GM18517 (cell line): ENCODE measurements at regions not wholly inside any gene's neighbourhood (a gene's known extent, or its start where the extent isn't known, plus 50 kb on each side); places are given as distances from the start of the nearest gene placed in this dataset.
"Not testable (repeated sequence)": the region's sequence is repeated elsewhere in the genome, so short reads cannot be mapped to it uniquely, and the experiment has no call there.

Experiments
- ATAC-seq: cut with Tn5 transposase; IDR thresholded peaks from one replicate; pipeline ENCODE4 v1.9.1; 2021; ENCODE audit warnings: mild to moderate bottlenecking, moderate library complexity; ENCODE audit not compliant: unreplicated experiment

DNA sequence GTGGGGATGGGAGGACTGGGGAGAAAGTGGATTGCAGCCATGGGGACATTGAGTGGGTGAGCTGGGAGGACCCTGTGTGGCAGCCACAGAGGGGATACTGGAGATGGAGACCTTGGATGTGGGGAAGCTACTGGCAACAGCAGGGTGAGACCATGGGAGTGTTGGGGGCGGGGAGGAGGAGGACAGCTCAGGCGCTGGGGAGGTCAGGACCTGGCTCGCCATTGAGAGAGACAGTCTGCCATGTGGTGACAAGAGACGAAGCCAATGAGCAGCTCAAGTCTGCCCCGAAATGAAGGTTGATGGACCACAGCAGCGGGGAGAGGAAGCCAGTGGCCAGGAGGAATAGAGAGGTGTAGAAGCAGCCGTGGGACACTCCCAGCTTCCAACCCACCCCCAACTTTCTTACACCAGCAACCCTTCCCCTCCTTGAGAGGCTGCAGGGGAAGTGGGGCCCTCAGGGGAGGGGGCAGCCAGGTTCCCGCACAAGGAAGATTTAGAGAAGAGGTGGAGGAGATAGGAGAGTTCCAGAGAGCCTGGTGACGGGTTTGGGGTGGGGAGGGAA lies 118.1 kb downstream of the ASB7 start:
- ATAC-seq, result no peak

DNA sequence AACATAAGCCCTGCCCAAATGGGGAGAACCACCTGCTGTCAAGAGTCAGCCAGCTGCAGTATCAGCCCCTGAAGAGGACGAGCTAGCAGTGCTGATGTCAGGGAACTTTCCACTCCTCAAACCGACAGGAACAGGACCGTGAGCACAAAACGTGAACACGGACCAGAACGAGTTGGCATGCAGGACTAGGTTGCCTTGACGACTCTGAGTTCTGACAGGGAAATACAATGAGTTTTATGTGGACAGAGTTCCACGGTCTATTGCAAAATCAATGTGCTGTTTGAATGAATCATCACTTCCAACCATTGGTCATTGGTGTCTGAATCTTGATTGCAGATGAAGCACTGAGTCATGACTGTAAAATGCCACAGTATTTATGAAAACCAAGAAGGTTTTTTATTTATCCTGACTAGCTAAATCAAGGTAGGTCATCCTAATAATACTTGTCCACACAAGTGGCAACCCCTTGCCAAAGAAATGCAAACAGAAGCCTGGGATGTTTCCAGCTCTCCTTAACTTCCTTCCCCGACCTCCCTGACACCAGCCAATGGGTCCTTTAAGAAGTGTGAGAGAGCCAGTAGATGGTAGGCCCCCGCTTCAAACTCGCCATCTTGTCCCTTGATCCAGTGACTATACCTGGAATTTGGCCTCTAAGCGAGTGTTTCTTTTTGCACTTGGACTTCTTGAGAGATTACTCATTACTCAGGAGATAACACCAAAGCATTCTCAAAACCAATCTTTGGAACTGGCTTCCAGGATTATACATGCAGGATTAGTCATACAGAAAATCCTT lies 119.6 kb downstream of the ASB7 start:
- ATAC-seq, result no peak

DNA sequence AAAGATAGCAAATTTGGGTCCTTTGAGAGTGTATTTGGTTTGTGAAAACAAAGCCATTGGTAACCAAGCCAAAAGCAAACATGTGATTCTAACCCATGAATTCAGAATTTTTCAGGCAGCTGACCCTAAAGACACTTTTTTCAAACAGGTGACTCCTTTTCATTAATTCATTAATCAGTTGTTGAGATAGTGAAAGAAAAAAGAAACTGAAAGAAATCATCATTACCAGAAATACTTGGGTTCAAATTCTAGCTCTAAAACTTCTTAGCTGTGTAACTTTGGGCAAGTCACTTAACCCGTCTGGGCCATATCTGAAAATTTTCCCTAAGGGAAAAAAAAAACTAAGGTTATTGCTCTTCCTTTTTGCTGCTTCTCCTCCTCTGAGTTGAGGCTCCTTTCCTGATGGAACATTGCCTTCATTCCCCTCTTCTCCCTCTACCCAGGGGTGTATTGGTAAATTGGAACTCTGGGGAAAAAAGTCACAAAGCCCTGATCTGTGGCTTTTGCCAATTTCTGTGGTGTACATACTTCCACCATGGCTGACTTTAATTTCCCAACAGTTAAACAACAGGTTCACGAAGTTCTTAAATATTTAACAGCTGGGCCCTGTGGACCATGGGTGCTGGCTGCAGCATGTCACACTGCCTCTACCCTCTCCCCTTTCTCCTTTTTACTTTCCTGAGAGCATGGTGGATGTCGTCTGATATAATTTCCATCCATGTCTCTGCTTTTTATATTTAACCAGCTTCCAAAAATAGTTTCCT lies 120.3 kb downstream of the ASB7 start:
- ATAC-seq, result no peak

DNA sequence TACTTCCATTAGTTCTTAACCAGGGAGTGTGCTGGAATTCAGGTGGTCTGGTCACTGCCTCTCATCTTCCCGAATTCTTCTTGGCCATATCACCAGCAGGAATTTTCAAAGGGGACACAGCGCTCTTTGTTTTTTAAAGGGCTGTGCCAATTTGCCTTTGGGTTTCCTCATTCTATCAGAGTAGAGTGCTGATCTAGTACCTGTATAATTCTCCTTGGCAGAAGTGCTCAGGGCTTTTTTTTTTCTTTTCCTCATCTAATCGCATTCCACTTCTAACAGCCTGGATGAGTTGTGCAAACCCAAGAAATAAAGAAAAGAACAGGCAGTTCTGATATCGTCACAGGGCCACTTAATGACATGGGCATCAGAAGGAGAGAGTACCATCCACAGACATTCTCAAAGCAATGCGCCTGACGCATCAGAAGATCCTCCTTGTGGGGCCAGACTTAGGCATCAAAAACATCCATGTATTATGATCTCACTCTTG lies 121.0 kb downstream of the ASB7 start:
- ATAC-seq, result no peak

DNA sequence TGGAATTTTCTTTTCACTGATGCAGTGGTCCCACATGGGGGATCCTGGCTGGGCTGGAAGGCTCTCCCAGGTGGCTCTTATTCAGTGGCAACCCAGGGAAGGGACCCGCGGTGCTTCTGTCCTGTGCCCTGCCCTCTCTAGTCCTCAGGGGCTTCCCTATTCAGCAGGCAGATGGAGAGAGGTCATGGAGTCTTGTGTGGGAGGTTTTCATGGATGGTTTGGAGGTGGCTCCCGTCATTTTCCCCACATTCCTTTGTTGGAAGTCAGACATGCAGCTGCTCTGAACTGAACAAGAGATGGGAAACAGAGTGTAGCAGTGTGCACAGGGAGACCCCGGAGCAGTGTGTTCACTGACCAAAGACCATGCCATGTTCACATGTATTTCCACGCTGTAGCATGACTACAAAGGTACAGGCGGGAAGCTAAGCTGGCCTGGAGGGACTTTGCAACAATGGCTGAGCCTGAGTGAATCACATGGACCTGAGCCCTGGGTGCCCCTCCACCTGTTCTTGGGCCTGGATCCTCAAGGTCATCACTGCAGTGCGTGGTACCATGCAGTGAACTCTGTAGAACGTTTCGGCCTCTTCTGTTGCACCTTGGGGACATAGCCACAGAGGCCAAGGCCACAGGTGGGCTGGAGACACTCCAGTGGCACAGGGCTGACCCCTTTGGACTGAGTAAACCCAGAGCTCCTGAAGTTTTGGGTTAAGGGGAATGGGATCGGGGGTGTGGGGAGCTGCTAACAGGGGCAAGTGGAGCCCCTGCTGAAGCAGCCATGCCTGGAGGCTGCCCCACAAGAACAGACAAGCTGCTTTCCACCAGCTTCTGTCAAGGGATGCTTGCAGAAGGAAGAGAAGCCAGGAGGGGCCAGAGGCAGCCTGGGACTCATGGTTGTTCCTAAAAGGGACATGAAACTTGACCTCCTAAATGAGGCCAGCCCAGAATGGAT lies 123.0 kb downstream of the ASB7 start:
- ATAC-seq, result no peak

DNA sequence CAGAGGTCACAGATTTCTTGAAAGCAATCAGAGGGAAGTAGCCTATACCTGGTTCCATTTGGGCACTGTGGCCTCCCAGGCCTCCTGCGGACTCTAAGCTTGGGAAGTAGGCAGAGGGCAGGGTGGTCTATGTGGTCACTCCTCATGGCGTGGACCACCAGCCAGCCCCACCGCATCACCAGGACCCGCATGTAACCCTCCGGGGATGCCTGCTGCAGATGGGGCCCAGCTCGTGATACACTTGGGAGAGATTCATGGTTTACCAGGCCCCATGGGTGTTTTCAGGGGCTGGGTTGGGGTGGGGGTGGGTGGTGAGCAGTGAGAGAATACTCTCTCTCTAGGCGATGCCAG lies 123.7 kb downstream of the ASB7 start:
- no peak for ATAC-seq

DNA sequence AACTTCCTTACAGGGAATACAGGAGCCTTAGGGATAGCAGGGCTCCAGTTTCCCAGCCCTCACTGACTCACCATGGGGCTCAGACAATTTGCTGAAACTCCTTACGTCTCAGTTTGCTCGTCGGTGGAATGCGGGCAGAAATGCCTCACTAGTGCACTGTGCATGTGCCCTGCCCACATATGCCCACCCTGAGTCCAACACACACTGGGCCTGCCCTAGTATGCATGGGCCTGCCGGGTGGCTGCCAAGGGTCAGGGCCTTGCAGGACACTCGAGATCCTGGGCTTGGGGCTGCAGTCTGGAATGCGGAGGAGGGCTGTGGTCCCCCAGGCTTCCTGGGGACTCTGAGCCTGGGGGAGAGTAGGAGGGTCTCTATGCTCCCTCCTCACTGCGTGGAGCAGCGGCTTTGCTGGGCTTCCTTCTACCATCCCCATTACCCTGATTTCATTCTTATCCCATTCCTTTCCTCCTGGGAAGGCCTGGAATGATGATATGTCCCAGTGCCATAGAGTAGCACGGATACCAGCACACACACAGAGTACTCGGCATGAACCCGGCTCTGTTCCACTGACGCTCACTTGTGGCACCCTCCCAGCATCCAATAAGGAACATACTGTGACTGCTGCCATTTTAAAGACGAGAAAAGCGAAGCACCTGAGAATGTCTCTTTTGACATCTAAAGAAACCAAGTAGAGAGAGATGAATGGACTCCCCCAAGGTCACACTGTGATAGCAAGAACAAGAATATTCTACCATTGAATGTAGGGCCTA lies 124.2 kb downstream of the ASB7 start:
- ATAC-seq, result no peak

DNA sequence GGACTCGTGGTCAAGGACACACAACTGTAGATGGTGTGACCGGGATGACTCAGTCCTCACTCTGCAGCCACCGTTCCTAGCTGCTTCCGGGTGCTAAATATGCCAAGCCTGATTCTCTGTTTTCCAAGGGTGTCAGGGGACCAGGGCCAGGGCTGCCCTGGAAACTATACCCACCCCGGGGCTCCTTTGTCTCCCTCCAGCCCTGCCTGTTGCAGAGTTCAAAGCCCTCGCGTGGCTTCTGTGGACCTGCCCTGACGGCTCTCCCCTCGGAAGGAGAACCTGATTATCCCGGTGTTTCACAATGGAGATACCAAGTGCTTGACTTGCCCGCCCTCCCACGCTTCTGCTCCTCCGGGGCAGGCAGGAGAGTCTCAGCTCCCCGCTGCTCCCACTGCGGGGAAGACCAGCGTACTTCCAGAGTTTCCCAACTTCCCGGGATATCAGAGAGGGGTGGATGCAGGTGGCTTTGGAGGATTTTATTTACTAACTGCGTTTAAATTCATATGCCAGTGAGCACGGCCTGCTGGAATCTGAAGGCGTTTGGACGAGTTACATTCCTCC lies 125.0 kb downstream of the ASB7 start:
- no peak for ATAC-seq

DNA sequence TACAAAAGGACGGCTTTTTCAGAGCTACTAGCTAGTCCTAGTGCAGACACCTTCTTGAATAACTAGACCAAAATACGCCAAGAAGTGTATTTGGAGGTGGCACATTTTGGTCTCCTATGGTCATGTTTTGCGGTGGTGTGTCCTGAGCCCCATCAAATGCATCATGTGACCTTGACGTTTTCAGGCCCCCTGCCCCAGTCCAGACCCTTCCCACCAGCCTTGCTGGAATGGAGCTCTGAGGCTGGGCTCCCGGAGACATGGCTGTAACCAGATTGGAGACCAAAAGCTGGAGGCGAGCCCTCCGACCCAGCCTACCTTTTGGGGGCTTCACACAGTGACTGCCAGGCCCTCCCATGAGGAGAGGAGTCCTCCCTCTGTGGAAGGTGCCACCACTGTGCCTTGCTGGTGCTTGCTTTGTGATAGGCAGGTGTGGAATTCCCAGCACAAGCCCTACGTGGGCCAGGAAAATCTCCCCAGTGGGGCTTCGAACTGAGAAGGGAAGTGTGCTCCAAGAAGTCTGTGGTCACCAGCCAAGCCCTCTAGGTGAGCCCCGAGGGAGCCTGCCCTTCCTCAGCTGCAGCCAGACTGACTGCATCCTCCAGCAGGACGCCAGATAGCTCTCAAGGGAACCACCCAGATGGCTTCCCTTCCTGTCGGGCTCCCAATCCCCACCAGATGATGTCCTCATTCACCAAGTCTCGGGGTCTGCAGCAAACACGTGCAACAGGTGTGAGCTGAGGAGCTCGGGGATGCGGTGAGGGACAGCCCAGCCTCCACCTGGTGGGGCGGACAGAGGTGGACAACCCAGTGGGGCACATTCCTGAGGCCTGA lies 126.2 kb downstream of the ASB7 start:
- no peak for ATAC-seq

DNA sequence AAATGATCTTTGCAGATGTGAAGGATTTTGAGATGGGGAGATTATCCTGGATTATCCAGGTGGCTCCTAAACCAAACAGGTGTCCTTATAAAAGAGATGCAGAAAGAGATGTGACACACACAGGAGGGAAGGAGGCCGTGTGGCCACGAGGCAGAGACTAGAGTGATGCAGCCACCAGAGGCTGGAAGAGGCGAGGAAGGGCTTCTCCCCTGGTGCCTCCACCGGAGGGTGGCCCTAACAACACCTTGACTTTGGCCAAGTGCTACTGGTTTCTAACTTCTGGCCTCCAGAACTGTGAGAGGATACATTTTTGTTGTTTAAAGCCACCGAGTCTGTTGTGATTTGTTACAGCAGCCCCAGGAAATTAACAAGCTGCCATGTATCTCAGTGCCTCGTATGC lies 127.1 kb downstream of the ASB7 start:
- ATAC-seq, result no peak

DNA sequence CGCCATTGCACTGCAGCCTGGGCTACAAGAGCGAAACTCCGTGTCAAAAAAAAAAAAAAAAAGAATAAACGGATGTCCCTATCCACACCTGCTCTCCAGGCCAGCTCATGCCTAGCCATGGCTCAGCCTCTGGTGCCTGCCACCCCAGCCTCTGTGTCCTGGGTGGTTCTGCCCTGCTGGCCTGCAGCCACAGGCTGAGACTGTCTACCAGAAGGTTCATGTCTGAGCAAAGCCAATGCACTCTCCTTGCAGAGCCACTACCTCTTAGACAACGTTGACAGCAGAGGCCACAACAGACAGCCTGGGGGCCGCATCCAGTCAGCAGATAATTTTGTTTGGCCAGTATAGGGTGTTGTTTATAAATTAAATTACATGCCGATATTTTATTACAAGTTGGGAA lies 127.7 kb downstream of the ASB7 start:
- ATAC-seq, result no peak

DNA sequence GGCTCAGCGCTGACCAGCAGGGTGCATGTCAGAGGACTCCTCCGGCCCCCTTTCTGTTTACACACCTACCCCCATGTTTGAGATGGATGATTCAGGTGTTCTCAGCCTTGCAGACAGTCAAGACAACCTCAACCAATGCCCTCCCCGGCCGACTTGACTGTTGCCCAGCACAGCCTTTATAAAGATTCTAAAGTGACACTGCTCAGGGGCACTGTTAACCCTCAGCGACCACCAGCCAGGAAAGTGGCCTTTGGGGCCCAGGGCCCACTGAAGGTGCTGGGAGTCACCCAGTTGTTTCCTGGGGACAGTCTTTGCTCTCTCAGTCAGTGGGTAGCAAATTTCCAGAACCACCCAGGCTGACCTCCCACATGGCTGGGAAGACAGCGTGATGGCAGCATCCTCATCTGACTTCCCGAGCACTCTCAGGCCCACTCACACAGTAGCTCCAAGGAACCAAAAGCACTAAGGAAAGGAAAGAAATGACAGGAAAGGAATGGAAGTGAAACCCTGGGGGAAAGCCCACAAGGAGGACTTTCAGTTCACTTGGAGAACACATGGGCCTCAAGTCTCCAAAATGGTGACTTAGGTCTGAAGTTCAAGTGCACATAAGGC lies 128.4 kb downstream of the ASB7 start:
- no peak for ATAC-seq

DNA sequence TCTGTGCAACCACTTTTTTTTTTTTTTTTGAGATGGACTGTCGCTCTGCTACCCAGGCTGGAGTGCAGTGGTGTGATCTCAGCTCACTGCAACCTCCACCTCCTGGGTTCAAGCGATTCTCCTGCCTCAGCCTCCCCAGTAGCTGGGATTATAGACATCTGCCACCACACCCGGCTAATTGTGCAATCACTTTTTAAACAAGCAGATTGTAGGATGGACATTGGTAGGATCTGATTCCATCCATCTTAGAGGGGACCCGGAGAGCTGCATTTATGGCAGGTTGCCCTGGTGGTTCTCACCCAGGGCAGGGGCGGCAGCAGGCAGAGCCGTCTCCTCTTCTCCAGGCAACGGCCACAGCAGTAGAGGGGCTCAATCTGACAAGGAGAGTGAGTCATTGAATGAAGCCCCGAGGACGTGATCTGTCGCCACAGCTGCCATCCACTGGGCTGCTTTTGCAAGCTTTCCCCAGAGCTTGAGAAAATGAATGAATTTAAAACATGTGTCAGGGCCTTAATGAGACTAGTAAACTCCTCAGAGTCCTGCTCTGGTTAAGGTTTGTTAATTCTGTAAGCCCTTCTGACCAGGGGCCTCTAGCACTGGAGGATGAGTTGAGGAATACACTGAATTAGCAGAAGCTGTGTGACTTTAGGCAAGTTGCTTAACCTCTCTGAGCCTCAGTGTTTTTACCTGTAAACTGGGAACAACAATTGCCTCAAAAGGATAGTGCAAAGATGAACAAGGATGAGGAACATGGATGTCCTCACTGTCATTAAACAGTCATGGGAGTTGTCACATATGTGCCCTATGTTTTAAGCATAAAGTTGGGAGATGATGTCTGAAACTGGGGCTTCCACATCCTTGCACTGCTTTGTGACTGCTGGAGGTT lies 129.1 kb downstream of the ASB7 start:
- no peak for ATAC-seq

DNA sequence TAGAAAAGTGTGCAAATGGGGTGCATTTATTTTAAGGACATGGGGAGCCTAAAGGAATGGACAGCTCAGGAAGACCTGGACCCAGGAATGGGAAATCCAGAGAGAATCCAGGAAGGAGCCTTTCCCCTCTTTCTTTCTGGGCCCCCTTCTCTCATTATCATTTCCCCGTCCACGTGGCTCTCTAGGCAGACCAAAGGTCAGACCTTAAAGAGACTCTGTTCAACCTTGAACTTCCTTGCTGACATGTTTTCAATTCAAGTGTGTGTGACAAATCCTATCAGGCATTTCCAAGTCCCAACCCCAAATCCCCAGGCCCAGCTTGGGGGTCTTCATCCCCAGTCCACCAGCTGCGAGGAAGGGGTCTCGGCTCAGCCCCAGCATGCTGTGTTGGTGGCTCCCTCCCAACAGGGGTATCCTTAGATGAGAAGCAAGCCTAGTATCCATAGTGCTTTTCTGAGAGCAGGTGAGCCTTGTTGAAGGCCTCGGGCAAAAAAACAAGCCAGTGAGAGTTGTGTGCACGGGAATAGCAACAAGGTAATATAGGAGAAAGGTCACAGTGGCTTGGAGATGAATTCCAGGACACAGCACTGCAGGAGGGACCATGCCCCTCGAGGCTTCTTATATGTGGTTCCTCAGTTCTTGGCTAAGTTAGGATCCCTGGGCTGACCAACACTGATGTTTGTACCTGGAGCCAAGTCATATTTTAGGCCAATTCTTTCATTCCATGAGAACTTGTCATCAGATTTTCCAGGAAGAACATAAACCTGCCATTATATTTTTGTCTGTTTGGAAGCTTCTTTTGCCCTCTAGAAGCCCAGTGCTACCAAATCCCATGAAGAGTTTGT lies 130.0 kb downstream of the ASB7 start:
- no peak for ATAC-seq

DNA sequence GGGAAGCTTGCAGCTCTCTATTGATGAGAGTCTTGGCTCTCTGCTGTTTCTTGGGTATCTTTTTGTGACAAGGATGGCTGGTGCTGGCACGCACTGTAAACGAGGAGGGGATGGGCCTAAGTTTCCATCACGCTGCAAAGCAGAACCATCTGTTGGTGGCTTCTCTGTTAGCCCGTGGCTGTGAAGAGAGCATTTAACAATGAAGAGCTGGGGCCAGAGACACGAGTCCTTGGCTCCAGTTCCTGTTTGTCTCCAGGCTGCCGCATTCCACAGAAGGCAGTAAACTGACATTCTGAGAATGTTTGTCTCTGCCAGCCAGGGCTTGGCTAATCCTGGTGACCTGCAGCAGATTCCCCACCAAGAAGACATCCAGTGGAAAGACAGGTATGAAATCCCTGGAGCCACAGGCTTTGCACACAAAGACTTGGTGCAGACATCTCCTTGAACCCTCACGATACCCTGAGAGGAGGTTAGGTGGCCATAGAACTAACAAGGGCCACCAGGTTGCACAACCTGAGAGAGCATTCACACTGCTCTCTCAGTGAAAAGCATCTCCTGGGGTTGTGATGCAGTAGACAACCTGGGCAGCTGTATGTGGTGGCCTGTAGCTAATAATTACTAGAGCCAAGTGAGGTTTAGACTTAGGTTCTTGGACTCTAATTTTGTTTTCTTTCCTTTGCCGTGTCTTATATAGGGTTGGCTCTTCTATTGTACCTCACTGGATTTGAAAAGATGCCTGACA lies 130.9 kb downstream of the ASB7 start:
- ATAC-seq, result no peak

DNA sequence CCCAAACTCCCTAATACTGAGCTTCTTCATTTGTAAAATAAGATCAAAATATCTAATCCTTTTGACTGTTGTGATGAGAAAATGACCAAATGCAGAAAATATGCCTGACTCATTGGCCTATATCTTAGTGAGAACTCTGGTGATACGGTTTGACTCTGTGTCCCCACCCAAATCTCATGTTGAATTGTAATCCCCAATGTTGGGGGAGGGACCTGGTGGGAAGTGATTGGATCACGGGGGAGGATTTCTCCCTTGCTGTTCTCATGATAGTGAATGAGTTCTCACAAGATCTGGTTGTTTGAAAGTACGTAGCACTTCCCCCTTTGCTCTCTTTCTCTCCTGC lies 131.4 kb downstream of the ASB7 start:
- not testable (repeated sequence) for ATAC-seq
